Stomach (tissue), 4 donors: ENCODE measurements at regions not wholly inside any gene's neighbourhood (a gene's known extent, or its start where the extent isn't known, plus 50 kb on each side); places are given as distances from the start of the nearest gene placed in this dataset.

Source experiments
- CTCF ChIP-seq, 7 experiments: fragments of 450-650 bp in 4 of 7; fragments of 200-600 bp in 3 of 7; sonication (generic) in 3 of 7; IDR thresholded peaks; one replicate each; pipeline ENCODE4 v1.5.1; 2016 to 2019; ENCODE audit warnings: antibody characterized with exemption in 7 of 7, control low read depth in 2 of 7, mild to moderate bottlenecking in 1 of 7
- EP300 ChIP-seq: sonication (generic); formaldehyde crosslinking; IDR thresholded peaks from one replicate; pipeline ENCODE4 v1.6.1; 2017; ENCODE audit warnings: antibody characterized with exemption
- POLR2A ChIP-seq, 4 donors: fragments of 450-650 bp; IDR thresholded peaks; one replicate each; pipeline ENCODE4 v1.6.1; 2016; ENCODE audit warnings: antibody characterized with exemption in 4 of 4, control low read depth in 2 of 4, mild to moderate bottlenecking in 1 of 4, moderate library complexity in 1 of 4
- POLR2AphosphoS5 ChIP-seq, 3 donors: sonication (generic); formaldehyde crosslinking; IDR thresholded peaks; one replicate each; pipeline ENCODE4 v1.6.1; 2016; ENCODE audit warnings: antibody characterized with exemption in 3 of 3

- TF ChIP-seq EP300 = no peak
- no peak for TF ChIP-seq CTCF (IDR thresholded peaks at IDR 0.05)
- TF ChIP-seq POLR2A (IDR thresholded peaks at IDR 0.05) = no peak
- no peak for TF ChIP-seq POLR2AphosphoS5 (IDR thresholded peaks at IDR 0.05)
These were observed 393.2 kb downstream of the COL11A1 start for GRCh38 chr1:102715150-102715549.
